Fibroblast of mammary gland (primary cell): ENCODE measurements at regions not wholly inside any gene's neighbourhood (a gene's known extent, or its start where the extent isn't known, plus 50 kb on each side); places are given as distances from the start of the nearest gene placed in this dataset.
A peak's percentile ranks its signal among the peaks of the same experiment; 100 is the strongest.

Experiments used
- DNase-seq: peaks from one replicate; pipeline ENCODE4 v3.0.0-alpha.2; 2010; ENCODE audit warnings: low read depth
- H3K4me3 ChIP-seq: 2 replicates; pipeline ENCODE4 v1.5.1; 2011; ENCODE audit warnings: low read depth, mild to moderate bottlenecking, low read length, moderate library complexity; ENCODE audit not compliant: control insufficient read depth
- CTCF ChIP-seq: conservative IDR thresholded peaks from 2 replicates; pipeline ENCODE4 v1.5.1; 2011; ENCODE audit warnings: low read depth, low read length, inconsistent platforms; ENCODE audit not compliant: control insufficient read depth, insufficient read depth

GRCh38 chr5:108557686-108558085 is 175.8 kb upstream of the FBXL17 start:
- H3K4me3 ChIP-seq: no peak overlapping the region
- DNase-seq: peak; percentile 6
- TF ChIP-seq CTCF: no peak

- DNase-seq: no peak
- no peak overlapping the region for H3K4me3 ChIP-seq
- no peak for TF ChIP-seq CTCF
These were observed 174.7 kb upstream of the FBXL17 start for GRCh38 chr5:108556441-108557145.

GRCh38 chr5:108548684-108549596 is 167.0 kb upstream of the FBXL17 start:
- no peak overlapping the region for H3K4me3 ChIP-seq
- no peak for TF ChIP-seq CTCF
- DNase-seq: no peak

- H3K4me3 ChIP-seq: no peak overlapping the region
- no peak for DNase-seq
- TF ChIP-seq CTCF: no peak
These were observed 165.0 kb upstream of the FBXL17 start for GRCh38 chr5:108546939-108547338.

- no peak for DNase-seq
- no peak for TF ChIP-seq CTCF
- H3K4me3 ChIP-seq: no peak overlapping the region
These were observed 163.4 kb upstream of the FBXL17 start for GRCh38 chr5:108545301-108545700.

- no peak overlapping the region for H3K4me3 ChIP-seq
- no peak for DNase-seq
- TF ChIP-seq CTCF: no peak
These were observed 161.6 kb upstream of the FBXL17 start for GRCh38 chr5:108543486-108543885.
